Fibroblast of lung (primary cell): ENCODE measurements at regions not wholly inside any gene's neighbourhood (a gene's known extent, or its start where the extent isn't known, plus 50 kb on each side); places are given as distances from the start of the nearest gene placed in this dataset.

Experiments
- CTCF ChIP-seq, 2 donors: IDR thresholded peaks in 1 of 2; conservative IDR thresholded peaks in 1 of 2; 1 replicate in 1 of 2; 2 replicates in 1 of 2; pipeline ENCODE4 v1.5.1; 2011 to 2012; ENCODE audit warnings: low read length in 2 of 2, control low read depth in 1 of 2, inconsistent platforms in 1 of 2, low read depth in 1 of 2, mild to moderate bottlenecking in 1 of 2
- EZH2 ChIP-seq: IDR thresholded peaks from 2 replicates; pipeline ENCODE4 v1.5.1; 2012; ENCODE audit warnings: low read length, control low read depth, mild to moderate bottlenecking; ENCODE audit errors: missing control alignments

- TF ChIP-seq CTCF (conservative IDR thresholded peaks at IDR 0.05 in 1 of 2, IDR thresholded peaks at IDR 0.05 in 1 of 2; ENCODE audit: low read depth in 1 of 2, low read length in 2 of 2), result no peak
- TF ChIP-seq EZH2, result no peak
Measured at GRCh38 chr10:8498881-8499280, 444.4 kb downstream of the GATA3 start.
